ENCODE measurements at regions not wholly inside any gene's neighbourhood (a gene's known extent, or its start where the extent isn't known, plus 50 kb on each side); places are given as distances from the start of the nearest gene placed in this dataset.
A peak's percentile ranks its signal among the peaks of the same experiment; 100 is the strongest.

DNA sequence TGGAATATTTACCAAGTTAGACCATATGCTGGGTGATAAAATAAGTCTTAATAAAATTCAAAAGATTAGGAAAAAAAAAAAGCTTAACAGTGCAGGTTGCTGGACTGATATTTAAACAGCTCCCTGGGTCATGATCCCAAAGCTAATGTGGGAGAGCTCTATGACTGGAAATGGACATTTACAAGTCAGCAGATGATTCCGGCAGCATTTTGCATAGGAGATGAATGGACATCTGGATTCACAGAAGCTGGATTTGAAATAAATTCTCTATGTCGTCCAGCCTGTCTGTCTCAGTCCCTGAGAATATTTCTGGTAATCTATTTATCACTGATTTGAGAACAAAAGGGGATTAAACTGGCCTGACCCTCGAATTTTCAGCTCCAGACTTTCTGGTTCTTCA is 52.3 kb upstream of the KLHL25 start:
- H3K4me3 ChIP-seq (ENCODE audit: low read depth, low read length): no peak overlapping the region

DNA sequence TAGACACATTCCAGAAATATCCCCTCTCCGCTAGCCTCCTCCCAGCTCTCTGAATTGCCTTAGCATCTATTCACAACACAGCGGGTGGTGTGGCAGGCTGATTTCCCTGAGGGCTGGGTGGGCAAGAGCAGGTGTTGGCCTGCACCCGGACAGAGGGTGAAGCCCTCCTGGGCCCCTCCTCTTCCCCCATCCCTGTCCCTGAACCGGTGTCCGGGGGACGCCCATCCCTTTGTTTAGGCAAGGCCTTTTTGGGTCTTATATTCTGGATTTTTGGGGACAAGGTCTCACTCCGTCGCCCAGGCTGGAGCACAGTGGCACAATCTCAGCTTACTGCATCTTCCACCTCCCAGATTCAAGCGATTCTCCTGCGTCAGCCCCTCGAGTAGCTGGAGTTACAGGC is 55.2 kb upstream of the KLHL25 start:
- TF ChIP-seq, protein P1, sequence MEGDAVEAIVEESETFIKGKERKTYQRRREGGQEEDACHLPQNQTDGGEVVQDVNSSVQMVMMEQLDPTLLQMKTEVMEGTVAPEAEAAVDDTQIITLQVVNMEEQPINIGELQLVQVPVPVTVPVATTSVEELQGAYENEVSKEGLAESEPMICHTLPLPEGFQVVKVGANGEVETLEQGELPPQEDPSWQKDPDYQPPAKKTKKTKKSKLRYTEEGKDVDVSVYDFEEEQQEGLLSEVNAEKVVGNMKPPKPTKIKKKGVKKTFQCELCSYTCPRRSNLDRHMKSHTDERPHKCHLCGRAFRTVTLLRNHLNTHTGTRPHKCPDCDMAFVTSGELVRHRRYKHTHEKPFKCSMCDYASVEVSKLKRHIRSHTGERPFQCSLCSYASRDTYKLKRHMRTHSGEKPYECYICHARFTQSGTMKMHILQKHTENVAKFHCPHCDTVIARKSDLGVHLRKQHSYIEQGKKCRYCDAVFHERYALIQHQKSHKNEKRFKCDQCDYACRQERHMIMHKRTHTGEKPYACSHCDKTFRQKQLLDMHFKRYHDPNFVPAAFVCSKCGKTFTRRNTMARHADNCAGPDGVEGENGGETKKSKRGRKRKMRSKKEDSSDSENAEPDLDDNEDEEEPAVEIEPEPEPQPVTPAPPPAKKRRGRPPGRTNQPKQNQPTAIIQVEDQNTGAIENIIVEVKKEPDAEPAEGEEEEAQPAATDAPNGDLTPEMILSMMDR (IDR thresholded peaks at IDR 0.05; ENCODE audit: borderline replicate concordance, insufficient read depth, low read depth, low read length): no peak
- H3K4me3 ChIP-seq (ENCODE audit: low read depth, low read length): no peak overlapping the region

More for the DNA sequence above, 52.3 kb upstream of the KLHL25 start:
- TF ChIP-seq, protein P1 (IDR thresholded peaks at IDR 0.05; ENCODE audit: borderline replicate concordance, insufficient read depth, low read depth, low read length): no peak

DNA sequence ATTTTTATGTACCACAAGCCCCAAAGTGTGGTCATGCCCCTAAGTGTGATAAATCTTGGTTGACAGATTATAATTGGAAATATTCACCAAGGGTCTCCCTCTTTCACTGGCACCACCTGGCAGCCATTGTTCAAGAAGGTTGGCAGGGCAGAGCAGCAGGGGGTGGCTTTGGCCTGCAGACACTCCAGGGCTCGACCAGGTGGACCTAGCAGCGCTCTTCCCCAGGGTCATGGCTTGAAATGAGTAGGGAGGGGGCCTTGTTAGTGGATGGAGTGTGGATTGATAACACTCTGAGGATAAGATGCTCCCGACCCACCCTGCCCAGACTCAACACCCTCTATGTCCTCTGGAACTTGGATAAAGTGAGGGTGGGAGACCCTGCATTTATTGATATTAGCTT is 58.2 kb upstream of the KLHL25 start:
- TF ChIP-seq, protein P1 (IDR thresholded peaks at IDR 0.05; ENCODE audit: borderline replicate concordance, insufficient read depth, low read depth, low read length): no peak
- no peak overlapping the region for H3K4me3 ChIP-seq (ENCODE audit: low read depth, low read length)

DNA sequence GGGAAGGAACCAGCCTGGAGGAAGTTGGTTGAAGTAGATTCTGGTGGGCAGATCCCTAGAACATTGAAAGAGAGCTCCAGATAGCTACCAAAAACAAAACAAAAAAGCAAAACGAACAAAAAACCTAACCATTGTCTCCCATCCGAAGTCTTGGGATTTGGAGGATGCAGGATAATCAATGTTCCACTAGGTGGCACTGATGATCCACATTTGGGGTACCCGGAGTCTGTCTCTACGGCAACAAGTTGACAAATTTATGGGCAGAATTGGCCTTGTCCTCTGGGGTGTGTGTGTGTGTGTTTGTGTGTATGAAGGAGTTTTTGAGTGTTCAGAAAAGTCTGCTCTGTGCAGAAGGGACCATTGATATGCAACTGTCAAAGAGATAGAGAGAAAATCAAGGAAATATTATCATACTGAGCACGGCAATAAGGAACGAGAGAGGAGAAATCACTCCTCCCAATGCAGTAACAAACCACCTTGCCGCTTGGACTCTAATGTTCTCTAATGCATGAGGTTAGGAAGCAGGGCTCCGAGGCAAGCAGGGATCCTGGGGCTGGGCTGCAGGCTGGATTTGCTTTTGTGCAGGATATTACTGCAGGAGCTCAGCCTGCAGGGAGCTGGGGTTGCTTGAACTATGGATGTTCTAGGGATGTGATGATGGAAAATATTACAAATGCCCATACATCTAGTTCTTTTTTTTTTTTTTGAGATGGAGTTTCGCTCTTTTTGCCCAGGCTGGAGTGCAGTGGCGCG is 59.8 kb upstream of the KLHL25 start:
- no peak overlapping the region for H3K4me3 ChIP-seq (ENCODE audit: low read depth, low read length)
- TF ChIP-seq, protein P1 (IDR thresholded peaks at IDR 0.05; ENCODE audit: borderline replicate concordance, insufficient read depth, low read depth, low read length): peak; percentile 77

DNA sequence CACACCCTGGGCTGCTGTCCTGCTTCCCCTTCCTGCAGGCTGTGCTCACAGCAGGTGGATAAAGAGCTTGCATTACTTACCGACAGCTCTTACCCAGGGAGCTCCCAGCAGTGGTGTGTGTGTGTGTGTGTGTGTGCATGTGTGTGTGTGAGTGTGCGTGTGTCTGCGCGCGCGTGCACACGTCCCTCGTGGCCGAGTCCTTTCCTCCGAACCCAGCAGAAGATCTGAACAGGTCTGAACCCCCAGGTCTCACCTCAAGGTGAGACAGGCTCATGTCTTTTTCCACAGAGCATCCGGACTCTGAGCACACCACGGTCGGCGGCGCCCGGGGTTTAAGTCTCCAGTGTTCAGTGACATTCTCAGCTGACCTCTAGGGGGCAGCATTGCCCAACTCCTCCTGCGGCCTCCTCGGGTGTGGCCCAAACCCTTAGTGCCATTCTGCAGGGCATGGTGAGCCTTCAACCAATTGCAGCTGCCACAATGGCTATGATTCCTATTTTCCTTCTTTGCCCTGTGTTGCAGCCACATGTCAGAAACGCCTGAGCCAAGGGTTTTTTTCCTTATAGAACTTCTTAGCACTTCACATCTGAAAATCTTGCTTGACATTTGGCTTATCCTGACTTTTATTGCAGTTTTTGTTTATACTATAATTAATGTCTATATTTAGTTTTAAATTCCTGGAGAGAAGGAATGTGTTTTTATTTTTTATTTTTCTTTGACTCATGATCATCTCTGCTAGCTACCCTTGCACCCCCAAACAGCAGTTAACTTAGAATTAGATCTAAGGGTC is 64.1 kb upstream of the KLHL25 start:
- H3K4me3 ChIP-seq (ENCODE audit: low read depth, low read length): no peak overlapping the region
- TF ChIP-seq, protein P1 (IDR thresholded peaks at IDR 0.05; ENCODE audit: borderline replicate concordance, insufficient read depth, low read depth, low read length): peak; percentile 85

DNA sequence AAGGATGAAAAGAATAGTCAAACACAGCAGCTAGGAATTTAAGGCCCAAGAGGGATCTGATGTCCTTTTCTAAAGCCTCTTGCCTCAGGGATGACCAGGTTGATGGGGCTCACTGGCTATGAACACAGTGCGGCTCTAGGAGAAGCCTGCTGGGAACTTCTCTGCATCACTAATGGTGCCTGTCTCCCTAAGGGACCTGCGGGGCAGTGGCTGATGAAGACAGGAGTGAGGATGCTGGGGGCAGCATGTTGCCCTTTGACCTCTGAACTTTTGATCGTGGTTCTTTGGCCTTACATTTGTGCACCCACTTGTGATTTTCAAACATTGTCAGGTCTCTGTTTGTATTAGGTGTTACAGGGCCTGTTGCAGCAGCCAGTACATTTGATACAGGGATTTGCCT is 64.9 kb upstream of the KLHL25 start:
- TF ChIP-seq, protein P1 (IDR thresholded peaks at IDR 0.05; ENCODE audit: borderline replicate concordance, insufficient read depth, low read depth, low read length): no peak
- no peak overlapping the region for H3K4me3 ChIP-seq (ENCODE audit: low read depth, low read length)
